ENCODE measurements at regions not wholly inside any gene's neighbourhood (a gene's known extent, or its start where the extent isn't known, plus 50 kb on each side); places are given as distances from the start of the nearest gene placed in this dataset.

GRCh38 chr10:128713471-128713870 lies 587.2 kb upstream of the MKI67 start:
- Histone ChIP-seq H3K36me3 (ENCODE audit: control insufficient read depth in 2 of 2, insufficient read depth in 2 of 2, low read length in 2 of 2) (no peaks in the 10 kb centered on the region), H3K27ac (ENCODE audit: low read length) (no peak overlapping the region), H3K4me3 (ENCODE audit: low read length in 2 of 2) (no peak overlapping the region), H3K27me3 (ENCODE audit: control insufficient read depth in 1 of 2, insufficient read depth in 2 of 2, low read length in 2 of 2) (peaks cover 0 to 7% of the 10 kb centered on the region in 2 donors), H3K9ac (ENCODE audit: low read length in 2 of 2) (no peak overlapping the region), H3K9me3 (ENCODE audit: control insufficient read depth in 2 of 2, low read length in 2 of 2) (no peaks in the 10 kb centered on the region), H3K4me1 (ENCODE audit: control insufficient read depth, insufficient read depth, low read length) (no peaks in the 10 kb centered on the region)

- no peak overlapping the region for H3K27ac ChIP-seq (ENCODE audit: low read length)
- no peak overlapping the region for H3K4me3 ChIP-seq (ENCODE audit: low read length in 2 of 2)
Measured at GRCh38 chr10:128713874-128714570, 587.8 kb upstream of the MKI67 start.

GRCh38 chr10:128714644-128715415 lies 588.6 kb upstream of the MKI67 start:
- H3K9ac ChIP-seq (ENCODE audit: low read length in 2 of 2), result no peak overlapping the region
- no peak overlapping the region for H3K4me3 ChIP-seq (ENCODE audit: low read length in 2 of 2)
- H3K27me3 ChIP-seq (ENCODE audit: control insufficient read depth in 1 of 2, insufficient read depth in 2 of 2, low read length in 2 of 2), result peaks cover 0 to 7% of the 10 kb centered on the region in 2 donors

More at GRCh38 chr10:128713874-128714570, 587.8 kb upstream of the MKI67 start:
- Histone ChIP-seq H3K9me3 (ENCODE audit: control insufficient read depth in 2 of 2, low read length in 2 of 2) (no peaks in the 10 kb centered on the region), H3K9ac (ENCODE audit: low read length in 2 of 2) (no peak overlapping the region), H3K27me3 (ENCODE audit: control insufficient read depth in 1 of 2, insufficient read depth in 2 of 2, low read length in 2 of 2) (peaks cover 0 to 7% of the 10 kb centered on the region in 2 donors), H3K36me3 (ENCODE audit: control insufficient read depth in 2 of 2, insufficient read depth in 2 of 2, low read length in 2 of 2) (no peaks in the 10 kb centered on the region), H3K4me1 (ENCODE audit: control insufficient read depth, insufficient read depth, low read length) (no peaks in the 10 kb centered on the region)

GRCh38 chr10:128716181-128716580 lies 590.0 kb upstream of the MKI67 start:
- no peaks in the 10 kb centered on the region for H3K4me1 ChIP-seq (ENCODE audit: control insufficient read depth, insufficient read depth, low read length)
- no peak overlapping the region for H3K9ac ChIP-seq (ENCODE audit: low read length in 2 of 2)
- no peak overlapping the region for H3K4me3 ChIP-seq (ENCODE audit: low read length in 2 of 2)
- no peak overlapping the region for H3K27ac ChIP-seq (ENCODE audit: low read length)
- no peaks in the 10 kb centered on the region for H3K36me3 ChIP-seq (ENCODE audit: control insufficient read depth in 2 of 2, insufficient read depth in 2 of 2, low read length in 2 of 2)
- peaks cover 0 to 7% of the 10 kb centered on the region in 2 donors for H3K27me3 ChIP-seq (ENCODE audit: control insufficient read depth in 1 of 2, insufficient read depth in 2 of 2, low read length in 2 of 2)
- H3K9me3 ChIP-seq (ENCODE audit: control insufficient read depth in 2 of 2, low read length in 2 of 2), result no peaks in the 10 kb centered on the region

More at GRCh38 chr10:128714644-128715415, 588.6 kb upstream of the MKI67 start:
- H3K9me3 ChIP-seq (ENCODE audit: control insufficient read depth in 2 of 2, low read length in 2 of 2), result no peaks in the 10 kb centered on the region
- H3K27ac ChIP-seq (ENCODE audit: low read length), result no peak overlapping the region
- no peaks in the 10 kb centered on the region for H3K4me1 ChIP-seq (ENCODE audit: control insufficient read depth, insufficient read depth, low read length)
- no peaks in the 10 kb centered on the region for H3K36me3 ChIP-seq (ENCODE audit: control insufficient read depth in 2 of 2, insufficient read depth in 2 of 2, low read length in 2 of 2)

GRCh38 chr10:128721963-128722445 lies 595.8 kb upstream of the MKI67 start:
- Histone ChIP-seq H3K36me3 (ENCODE audit: control insufficient read depth in 2 of 2, insufficient read depth in 2 of 2, low read length in 2 of 2) (no peaks in the 10 kb centered on the region), H3K4me3 (ENCODE audit: low read length in 2 of 2) (no peak overlapping the region), H3K27ac (ENCODE audit: low read length) (no peak overlapping the region), H3K4me1 (ENCODE audit: control insufficient read depth, insufficient read depth, low read length) (no peaks in the 10 kb centered on the region), H3K9me3 (ENCODE audit: control insufficient read depth in 2 of 2, low read length in 2 of 2) (no peaks in the 10 kb centered on the region), H3K9ac (ENCODE audit: low read length in 2 of 2) (no peak overlapping the region), H3K27me3 (ENCODE audit: control insufficient read depth in 1 of 2, insufficient read depth in 2 of 2, low read length in 2 of 2) (no peaks in the 10 kb centered on the region)

GRCh38 chr10:128722947-128723346 lies 596.7 kb upstream of the MKI67 start:
- H3K4me3 ChIP-seq (ENCODE audit: low read length in 2 of 2), result no peak overlapping the region
- H3K27me3 ChIP-seq (ENCODE audit: control insufficient read depth in 1 of 2, insufficient read depth in 2 of 2, low read length in 2 of 2), result no peaks in the 10 kb centered on the region
- no peaks in the 10 kb centered on the region for H3K36me3 ChIP-seq (ENCODE audit: control insufficient read depth in 2 of 2, insufficient read depth in 2 of 2, low read length in 2 of 2)
- no peaks in the 10 kb centered on the region for H3K4me1 ChIP-seq (ENCODE audit: control insufficient read depth, insufficient read depth, low read length)
- H3K9me3 ChIP-seq (ENCODE audit: control insufficient read depth in 2 of 2, low read length in 2 of 2), result no peaks in the 10 kb centered on the region
- no peak overlapping the region for H3K27ac ChIP-seq (ENCODE audit: low read length)
- H3K9ac ChIP-seq (ENCODE audit: low read length in 2 of 2), result no peak overlapping the region

- peaks cover 0 to 2% of the 10 kb centered on the region in 2 donors for H3K27me3 ChIP-seq (ENCODE audit: control insufficient read depth in 1 of 2, insufficient read depth in 2 of 2, low read length in 2 of 2)
- H3K27ac ChIP-seq (ENCODE audit: low read length), result no peak overlapping the region
- no peak overlapping the region for H3K4me3 ChIP-seq (ENCODE audit: low read length in 2 of 2)
- H3K9me3 ChIP-seq (ENCODE audit: control insufficient read depth in 2 of 2, low read length in 2 of 2), result no peaks in the 10 kb centered on the region
- no peak overlapping the region for H3K9ac ChIP-seq (ENCODE audit: low read length in 2 of 2)
- no peaks in the 10 kb centered on the region for H3K4me1 ChIP-seq (ENCODE audit: control insufficient read depth, insufficient read depth, low read length)
- H3K36me3 ChIP-seq (ENCODE audit: control insufficient read depth in 2 of 2, insufficient read depth in 2 of 2, low read length in 2 of 2), result no peaks in the 10 kb centered on the region
Measured at GRCh38 chr10:128723631-128724205, 597.5 kb upstream of the MKI67 start.

- Histone ChIP-seq H3K27ac (ENCODE audit: low read length) (no peak overlapping the region), H3K9ac (ENCODE audit: low read length in 2 of 2) (no peak overlapping the region), H3K4me1 (ENCODE audit: control insufficient read depth, insufficient read depth, low read length) (no peaks in the 10 kb centered on the region), H3K4me3 (ENCODE audit: low read length in 2 of 2) (no peak overlapping the region), H3K36me3 (ENCODE audit: control insufficient read depth in 2 of 2, insufficient read depth in 2 of 2, low read length in 2 of 2) (no peaks in the 10 kb centered on the region), H3K9me3 (ENCODE audit: control insufficient read depth in 2 of 2, low read length in 2 of 2) (no peaks in the 10 kb centered on the region), H3K27me3 (ENCODE audit: control insufficient read depth in 1 of 2, insufficient read depth in 2 of 2, low read length in 2 of 2) (peaks cover 0 to 2% of the 10 kb centered on the region in 2 donors)
Measured at GRCh38 chr10:128725531-128725930, 599.3 kb upstream of the MKI67 start.

- Histone ChIP-seq H3K9me3 (ENCODE audit: control insufficient read depth in 2 of 2, low read length in 2 of 2) (no peaks in the 10 kb centered on the region), H3K9ac (ENCODE audit: low read length in 2 of 2) (no peak overlapping the region), H3K4me1 (ENCODE audit: control insufficient read depth, insufficient read depth, low read length) (no peaks in the 10 kb centered on the region), H3K4me3 (ENCODE audit: low read length in 2 of 2) (no peak overlapping the region), H3K27ac (ENCODE audit: low read length) (no peak overlapping the region), H3K27me3 (ENCODE audit: control insufficient read depth in 1 of 2, insufficient read depth in 2 of 2, low read length in 2 of 2) (peaks cover 0 to 2% of the 10 kb centered on the region in 2 donors), H3K36me3 (ENCODE audit: control insufficient read depth in 2 of 2, insufficient read depth in 2 of 2, low read length in 2 of 2) (no peaks in the 10 kb centered on the region)
Measured at GRCh38 chr10:128727114-128727513, 600.9 kb upstream of the MKI67 start.

- Histone ChIP-seq H3K27ac (ENCODE audit: low read length) (no peak overlapping the region), H3K27me3 (ENCODE audit: control insufficient read depth in 1 of 2, insufficient read depth in 2 of 2, low read length in 2 of 2) (peaks cover 0 to 2% of the 10 kb centered on the region in 2 donors), H3K9ac (ENCODE audit: low read length in 2 of 2) (no peak overlapping the region), H3K4me3 (ENCODE audit: low read length in 2 of 2) (no peak overlapping the region), H3K9me3 (ENCODE audit: control insufficient read depth in 2 of 2, low read length in 2 of 2) (no peaks in the 10 kb centered on the region), H3K36me3 (ENCODE audit: control insufficient read depth in 2 of 2, insufficient read depth in 2 of 2, low read length in 2 of 2) (no peaks in the 10 kb centered on the region), H3K4me1 (ENCODE audit: control insufficient read depth, insufficient read depth, low read length) (no peaks in the 10 kb centered on the region)
Measured at GRCh38 chr10:128729910-128730420, 603.7 kb upstream of the MKI67 start.
